Colonic mucosa (tissue), 4 donors: ENCODE measurements at regions not wholly inside any gene's neighbourhood (a gene's known extent, or its start where the extent isn't known, plus 50 kb on each side); places are given as distances from the start of the nearest gene placed in this dataset.

ENCODE experiments used
- DNase-seq: peaks from one replicate; pipeline ENCODE4 v3.0.0-alpha.2; 2020
- H3K27ac ChIP-seq: fragments of 200-600 bp; one replicate; pipeline ENCODE4 v1.8.0; 2021
- H3K27me3 ChIP-seq: fragments of 200-600 bp; one replicate; pipeline ENCODE4 v1.8.0; 2021
- H3K36me3 ChIP-seq: fragments of 200-600 bp; one replicate; pipeline ENCODE4 v1.8.0; 2021
- H3K4me1 ChIP-seq: fragments of 200-600 bp; one replicate; pipeline ENCODE4 v1.8.0; 2021; ENCODE audit warnings: mild to moderate bottlenecking
- H3K4me3 ChIP-seq: fragments of 200-600 bp; one replicate; pipeline ENCODE4 v1.8.0; 2021
- H3K9ac ChIP-seq, 2 donors: one replicate each; pipeline ENCODE4 v1.7.0; 2013; ENCODE audit warnings: control low read depth in 2 of 2, low read depth in 2 of 2, low read length in 2 of 2
- H3K9me3 ChIP-seq: fragments of 200-600 bp; one replicate; pipeline ENCODE4 v1.8.0; 2021
- CTCF ChIP-seq: fragments of 200-600 bp; IDR thresholded peaks from one replicate; pipeline ENCODE4 v1.8.0; 2022; ENCODE audit warnings: antibody characterized with exemption, mild to moderate bottlenecking
- intact Hi-C: fragments of 100-400 bp; cut with DNase I; formaldehyde crosslinking; loops from one replicate; pipeline ENCODE4 v1.14.1; 2022
- donor health status: healthy.
- donor health status: DM: no; HTN: no; CAD: no.
- donor health status: DM: no; HTN: no; CAD: no.

DNA sequence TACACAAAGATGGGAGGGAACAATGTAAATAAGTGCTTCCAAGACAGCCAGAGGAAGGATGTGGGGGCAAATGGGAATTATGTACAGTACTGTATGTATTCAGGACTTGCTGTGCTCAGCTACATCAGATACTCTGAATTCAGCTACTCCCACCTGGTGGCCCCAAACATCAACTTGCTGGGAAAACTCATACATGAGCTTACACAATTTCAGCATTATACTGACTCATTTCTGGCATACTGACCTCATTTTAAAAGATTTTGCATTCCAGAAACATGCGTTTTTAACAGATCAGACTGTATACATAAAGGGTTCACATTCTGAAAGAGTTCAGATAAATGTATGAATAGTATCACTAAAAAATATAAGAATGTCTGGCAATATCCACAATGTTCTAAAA lies 59.7 kb downstream of the GPX5 start:
- no peak for DNase-seq
- no peak overlapping the region for H3K27ac ChIP-seq
- intact Hi-C loops = no loop called here
- H3K36me3 ChIP-seq = no peaks in the 10 kb centered on the region
- no peaks in the 10 kb centered on the region for H3K27me3 ChIP-seq
- H3K9me3 ChIP-seq = no peaks in the 10 kb centered on the region
- H3K9ac ChIP-seq = no peak overlapping the region
- TF ChIP-seq CTCF = no peak
- no peak overlapping the region for H3K4me3 ChIP-seq
- no peaks in the 10 kb centered on the region for H3K4me1 ChIP-seq

DNA sequence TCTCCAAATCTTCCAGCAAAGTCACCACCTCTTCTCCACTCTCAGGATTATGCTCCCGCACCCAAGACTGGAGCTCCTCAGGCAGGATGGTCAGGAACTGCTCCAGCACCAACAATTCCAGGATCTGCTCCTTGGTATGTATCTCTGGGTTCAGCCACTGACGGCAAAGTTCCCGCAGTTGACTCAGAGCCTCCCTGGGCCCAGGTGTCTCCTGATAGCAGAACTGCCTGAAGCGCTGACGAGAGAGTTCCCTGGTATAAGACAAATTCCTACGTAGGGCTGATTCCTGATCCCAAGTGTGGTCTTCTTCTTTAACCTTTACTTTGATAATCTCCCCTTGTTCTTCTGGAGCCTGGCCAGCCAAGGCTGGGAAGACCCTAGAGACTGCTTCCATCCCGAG lies 60.6 kb downstream of the GPX5 start:
- no peak for TF ChIP-seq CTCF
- H3K9ac ChIP-seq = no peak overlapping the region
- intact Hi-C loops = no loop called here
- no peaks in the 10 kb centered on the region for H3K27me3 ChIP-seq
- DNase-seq = no peak
- H3K27ac ChIP-seq = no peak overlapping the region
- H3K4me1 ChIP-seq = no peaks in the 10 kb centered on the region
- no peaks in the 10 kb centered on the region for H3K9me3 ChIP-seq
- no peaks in the 10 kb centered on the region for H3K36me3 ChIP-seq
- peak overlapping the region; percentile 42 for H3K4me3 ChIP-seq

DNA sequence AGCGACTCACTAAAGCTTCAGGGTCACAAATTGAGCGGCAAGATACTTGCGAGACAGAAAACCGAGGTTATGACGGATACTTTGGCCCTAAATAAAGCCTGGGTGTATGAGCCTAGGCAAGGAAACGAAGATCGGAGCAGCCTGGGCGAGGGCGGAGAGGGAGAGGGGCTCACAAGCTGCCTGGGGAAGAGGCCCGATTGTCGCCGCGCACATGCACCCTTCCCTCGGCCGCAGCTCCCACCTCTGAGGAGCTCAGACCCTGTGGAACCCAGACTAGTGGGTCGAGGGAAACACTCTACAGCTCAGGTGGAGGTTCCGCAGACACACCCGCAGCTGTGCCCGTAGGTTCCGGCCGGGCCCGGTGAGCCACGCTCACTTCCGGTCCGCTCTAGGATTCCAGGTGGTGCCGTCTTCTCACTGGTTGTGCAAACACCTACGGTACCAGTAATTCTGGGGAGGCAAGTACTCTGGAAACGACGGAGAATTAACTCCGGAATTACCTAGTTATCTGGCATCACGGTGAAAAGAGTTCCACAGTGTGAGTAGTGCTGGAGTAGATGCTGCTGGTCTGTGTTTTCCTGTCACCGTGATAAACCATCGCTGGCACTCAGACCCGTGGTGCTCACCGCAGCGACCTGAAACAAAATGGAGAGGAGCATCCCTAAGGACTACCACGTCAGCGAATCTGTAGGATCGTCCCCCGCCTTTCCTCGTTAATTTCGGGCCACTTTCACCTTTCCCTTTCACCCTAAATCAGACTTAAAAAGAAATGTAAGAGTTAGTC lies 61.5 kb downstream of the GPX5 start:
- no peaks in the 10 kb centered on the region for H3K27me3 ChIP-seq
- H3K9me3 ChIP-seq = no peaks in the 10 kb centered on the region
- intact Hi-C loops = no loop called here
- no peaks in the 10 kb centered on the region for H3K4me1 ChIP-seq
- peak; percentile 84 for DNase-seq
- H3K4me3 ChIP-seq = peak overlapping the region; percentile 42
- H3K9ac ChIP-seq = peak overlapping the region in 1 of 2 donors; percentile 30
- no peak overlapping the region for H3K27ac ChIP-seq
- H3K36me3 ChIP-seq = no peaks in the 10 kb centered on the region
- no peak for TF ChIP-seq CTCF

- no peak for TF ChIP-seq CTCF
- no peaks in the 10 kb centered on the region for H3K36me3 ChIP-seq
- no peak for DNase-seq
- intact Hi-C loops = no loop called here
- no peaks in the 10 kb centered on the region for H3K27me3 ChIP-seq
- peak overlapping the region in 1 of 2 donors; percentile 30 for H3K9ac ChIP-seq
- H3K27ac ChIP-seq = no peak overlapping the region
- peak overlapping the region; percentile 42 for H3K4me3 ChIP-seq
- H3K4me1 ChIP-seq = no peaks in the 10 kb centered on the region
- H3K9me3 ChIP-seq = no peaks in the 10 kb centered on the region
These were observed 62.0 kb downstream of the GPX5 start for GRCh38 chr6:28587746-28588075.

GRCh38 chr6:28588666-28589065 lies 63.0 kb downstream of the GPX5 start:
- H3K9me3 ChIP-seq = no peaks in the 10 kb centered on the region
- H3K27me3 ChIP-seq = no peaks in the 10 kb centered on the region
- DNase-seq = no peak
- H3K4me3 ChIP-seq = no peak overlapping the region
- no peaks in the 10 kb centered on the region for H3K4me1 ChIP-seq
- H3K27ac ChIP-seq = no peak overlapping the region
- no peak for TF ChIP-seq CTCF
- no peaks in the 10 kb centered on the region for H3K36me3 ChIP-seq
- intact Hi-C loops = no loop called here
- no peak overlapping the region for H3K9ac ChIP-seq
